T-helper 1 cell treated with Interleukin-12 subunit alpha and Interleukin-12 subunit beta and Interleukin-4 antibody, amounts not matched to agents 30 μg/mL and 1 μg/mL, for 36 hours (primary cell): ENCODE measurements at regions not wholly inside any gene's neighbourhood (a gene's known extent, or its start where the extent isn't known, plus 50 kb on each side); places are given as distances from the start of the nearest gene placed in this dataset.

Experiments used
- H3K27ac Mint-ChIP-seq: one replicate; pipeline ENCODE4 v1.8.0; 2021; ENCODE audit warnings: mild to moderate bottlenecking, mixed read lengths
- H3K27me3 Mint-ChIP-seq: one replicate; pipeline ENCODE4 v1.8.0; 2021; ENCODE audit warnings: low read depth, mixed read lengths
- H3K36me3 Mint-ChIP-seq: one replicate; pipeline ENCODE4 v1.8.0; 2021; ENCODE audit warnings: low read depth, mixed read lengths
- H3K4me1 Mint-ChIP-seq: one replicate; pipeline ENCODE4 v1.8.0; 2021; ENCODE audit warnings: low read depth, mixed read lengths
- H3K4me3 Mint-ChIP-seq: one replicate; pipeline ENCODE4 v1.8.0; 2021; ENCODE audit warnings: mild to moderate bottlenecking, moderate library complexity, mixed read lengths
- H3K9me3 Mint-ChIP-seq: one replicate; pipeline ENCODE4 v1.8.0; 2021; ENCODE audit warnings: mixed read lengths

DNA sequence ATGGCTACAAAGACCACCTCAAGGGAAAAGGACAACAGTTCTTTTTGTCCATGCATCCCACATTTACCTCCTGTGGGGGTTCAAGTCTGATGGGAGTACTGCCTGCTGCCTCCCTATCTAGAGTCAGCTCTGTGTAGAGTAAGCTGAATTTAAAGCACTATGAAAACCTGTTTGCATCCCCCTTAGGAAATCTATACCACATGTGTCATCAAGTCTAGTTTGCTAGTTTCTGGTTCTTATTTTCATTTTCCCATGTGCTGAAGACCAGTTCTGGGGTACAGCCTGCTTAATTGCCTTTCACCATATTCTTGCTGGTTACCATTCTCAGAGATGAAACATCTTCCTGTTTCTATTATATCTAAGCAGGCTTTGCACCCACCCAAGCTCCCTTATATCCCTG lies 470.3 kb downstream of the MBD2 start:
- no peak overlapping the region for H3K27ac Mint-ChIP-seq
- no peaks in the 10 kb centered on the region for H3K27me3 Mint-ChIP-seq
- H3K36me3 Mint-ChIP-seq, result no peaks in the 10 kb centered on the region
- no peaks in the 10 kb centered on the region for H3K4me1 Mint-ChIP-seq
- no peaks in the 10 kb centered on the region for H3K9me3 Mint-ChIP-seq
- no peak overlapping the region for H3K4me3 Mint-ChIP-seq

- no peak overlapping the region for H3K4me3 Mint-ChIP-seq
- no peaks in the 10 kb centered on the region for H3K27me3 Mint-ChIP-seq
- H3K36me3 Mint-ChIP-seq, result no peaks in the 10 kb centered on the region
- no peaks in the 10 kb centered on the region for H3K4me1 Mint-ChIP-seq
- no peaks in the 10 kb centered on the region for H3K9me3 Mint-ChIP-seq
- H3K27ac Mint-ChIP-seq, result no peak overlapping the region
Measured at GRCh38 chr18:53753601-53754000, 470.9 kb downstream of the MBD2 start.

DNA sequence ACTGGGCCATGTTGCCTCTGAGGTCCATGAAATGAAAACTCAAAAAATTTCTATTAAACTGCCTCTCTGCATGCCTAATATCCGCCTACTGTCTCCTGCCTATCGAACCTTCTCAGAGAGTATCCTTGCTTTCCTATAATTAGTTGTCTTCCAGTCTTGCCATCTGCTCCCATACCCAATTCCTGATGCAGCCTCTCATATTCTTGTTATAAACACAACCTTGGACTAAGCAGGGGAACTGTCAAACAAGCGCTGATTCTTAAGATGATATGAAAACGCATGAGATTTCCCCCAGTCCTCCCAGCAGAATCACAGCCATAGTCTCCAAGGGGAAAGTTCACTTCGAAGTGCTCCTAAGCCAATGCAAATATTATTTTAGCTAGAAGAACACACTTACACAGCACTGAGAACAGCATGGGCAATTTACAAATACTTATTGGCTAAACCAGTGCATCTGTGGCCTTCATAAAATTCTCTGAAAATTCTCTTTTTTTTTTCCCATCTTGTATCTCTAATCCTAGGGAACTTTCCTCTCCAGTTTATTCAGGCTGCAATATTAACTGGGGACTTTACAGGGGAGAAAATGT lies 471.6 kb downstream of the MBD2 start:
- H3K27me3 Mint-ChIP-seq, result no peaks in the 10 kb centered on the region
- no peaks in the 10 kb centered on the region for H3K36me3 Mint-ChIP-seq
- H3K9me3 Mint-ChIP-seq, result no peaks in the 10 kb centered on the region
- no peaks in the 10 kb centered on the region for H3K4me1 Mint-ChIP-seq
- H3K4me3 Mint-ChIP-seq, result no peak overlapping the region
- no peak overlapping the region for H3K27ac Mint-ChIP-seq

DNA sequence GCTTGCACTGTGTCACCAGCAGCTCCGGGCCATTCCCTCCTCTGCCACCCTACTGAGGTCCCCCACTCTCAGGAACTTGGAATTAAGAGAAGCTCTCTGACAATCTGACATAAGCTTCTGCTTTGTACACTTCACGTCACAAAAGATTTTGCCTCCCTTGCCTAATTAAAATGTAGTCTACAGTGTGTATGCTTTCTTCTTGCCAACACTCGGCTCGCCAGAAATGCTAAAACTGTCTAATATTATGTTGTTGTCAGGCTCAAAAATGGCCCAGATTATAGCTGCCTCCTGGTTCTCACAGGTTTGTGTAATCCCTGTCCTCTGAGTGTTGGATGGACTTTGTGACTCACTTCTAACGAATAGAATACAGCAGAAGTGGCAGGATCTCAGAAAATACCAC lies 474.7 kb downstream of the MBD2 start:
- no peak overlapping the region for H3K4me3 Mint-ChIP-seq
- H3K36me3 Mint-ChIP-seq, result no peaks in the 10 kb centered on the region
- no peaks in the 10 kb centered on the region for H3K9me3 Mint-ChIP-seq
- H3K27me3 Mint-ChIP-seq, result no peaks in the 10 kb centered on the region
- no peak overlapping the region for H3K27ac Mint-ChIP-seq
- H3K4me1 Mint-ChIP-seq, result no peaks in the 10 kb centered on the region

- no peaks in the 10 kb centered on the region for H3K27me3 Mint-ChIP-seq
- peaks cover 3% of the 10 kb centered on the region for H3K9me3 Mint-ChIP-seq
- H3K4me1 Mint-ChIP-seq, result no peaks in the 10 kb centered on the region
- H3K4me3 Mint-ChIP-seq, result no peak overlapping the region
- no peak overlapping the region for H3K27ac Mint-ChIP-seq
- no peaks in the 10 kb centered on the region for H3K36me3 Mint-ChIP-seq
Measured at GRCh38 chr18:53747663-53748160, 476.8 kb downstream of the MBD2 start.

DNA sequence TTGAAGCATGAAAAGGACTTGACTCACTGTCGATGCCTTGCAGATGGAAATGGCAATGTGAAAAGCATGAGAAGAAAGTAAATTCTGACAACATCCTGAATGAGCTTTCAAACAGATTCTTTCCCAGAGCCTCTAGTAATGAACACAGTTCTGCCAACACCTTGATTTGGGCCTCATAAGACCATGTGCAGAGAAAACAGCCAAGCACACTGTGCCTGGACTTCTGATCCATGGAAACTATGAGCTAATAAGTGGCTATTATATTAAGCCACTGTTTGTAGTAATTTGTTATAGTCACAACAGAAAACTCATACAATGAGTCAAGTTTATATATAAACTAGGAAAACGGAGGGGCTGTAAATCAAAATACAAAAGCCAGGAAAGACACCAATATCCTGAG lies 477.3 kb downstream of the MBD2 start:
- Mint-ChIP-seq H3K4me3 (no peak overlapping the region), H3K4me1 (no peaks in the 10 kb centered on the region), H3K36me3 (no peaks in the 10 kb centered on the region), H3K27me3 (no peaks in the 10 kb centered on the region), H3K27ac (no peak overlapping the region), H3K9me3 (peaks cover 3% of the 10 kb centered on the region)

GRCh38 chr18:53745986-53746385 lies 478.5 kb downstream of the MBD2 start:
- Mint-ChIP-seq H3K27ac (no peak overlapping the region), H3K4me1 (no peaks in the 10 kb centered on the region), H3K9me3 (peaks cover 3% of the 10 kb centered on the region), H3K4me3 (no peak overlapping the region), H3K36me3 (no peaks in the 10 kb centered on the region), H3K27me3 (no peaks in the 10 kb centered on the region)

DNA sequence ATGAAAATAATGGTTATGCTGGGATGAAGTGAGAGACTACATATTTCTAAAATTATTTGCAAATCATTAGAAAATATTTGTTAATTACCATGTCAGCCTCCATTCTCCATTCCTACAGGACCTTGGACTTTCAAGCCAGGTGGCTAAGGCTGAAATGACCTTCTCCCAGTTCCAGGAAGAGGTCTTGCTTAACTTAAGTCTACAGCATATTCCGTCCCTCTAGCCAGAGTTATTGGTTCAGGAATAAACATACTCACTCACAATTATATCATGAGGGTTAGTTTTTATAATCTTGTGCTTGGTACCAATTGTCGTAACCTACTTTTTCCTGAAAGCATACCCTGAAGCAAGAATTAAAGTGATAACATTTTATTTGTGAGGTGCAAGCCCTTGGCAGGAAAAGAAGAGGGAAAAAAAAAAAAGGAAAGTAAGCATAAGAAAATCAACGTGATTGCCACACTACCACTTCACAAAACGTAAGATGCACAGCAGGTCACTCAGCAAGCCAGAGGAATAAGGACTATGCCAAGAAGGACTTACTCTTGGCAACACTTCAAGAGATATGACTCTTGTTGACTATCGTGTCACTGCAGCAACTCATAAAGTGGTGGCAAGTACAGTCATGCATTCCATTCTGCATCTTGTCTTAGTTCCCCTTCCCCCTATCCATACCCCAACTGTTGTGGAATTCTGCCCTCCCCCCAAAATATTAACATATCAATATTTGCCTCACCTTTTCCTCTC lies 479.1 kb downstream of the MBD2 start:
- no peak overlapping the region for H3K4me3 Mint-ChIP-seq
- no peaks in the 10 kb centered on the region for H3K4me1 Mint-ChIP-seq
- peaks cover 3% of the 10 kb centered on the region for H3K9me3 Mint-ChIP-seq
- H3K27ac Mint-ChIP-seq, result no peak overlapping the region
- H3K36me3 Mint-ChIP-seq, result no peaks in the 10 kb centered on the region
- H3K27me3 Mint-ChIP-seq, result no peaks in the 10 kb centered on the region

- Mint-ChIP-seq H3K9me3 (peaks cover 3% of the 10 kb centered on the region), H3K27me3 (no peaks in the 10 kb centered on the region), H3K36me3 (no peaks in the 10 kb centered on the region), H3K27ac (no peak overlapping the region), H3K4me3 (no peak overlapping the region), H3K4me1 (no peaks in the 10 kb centered on the region)
Measured at GRCh38 chr18:53739700-53740099, 484.8 kb downstream of the MBD2 start.

DNA sequence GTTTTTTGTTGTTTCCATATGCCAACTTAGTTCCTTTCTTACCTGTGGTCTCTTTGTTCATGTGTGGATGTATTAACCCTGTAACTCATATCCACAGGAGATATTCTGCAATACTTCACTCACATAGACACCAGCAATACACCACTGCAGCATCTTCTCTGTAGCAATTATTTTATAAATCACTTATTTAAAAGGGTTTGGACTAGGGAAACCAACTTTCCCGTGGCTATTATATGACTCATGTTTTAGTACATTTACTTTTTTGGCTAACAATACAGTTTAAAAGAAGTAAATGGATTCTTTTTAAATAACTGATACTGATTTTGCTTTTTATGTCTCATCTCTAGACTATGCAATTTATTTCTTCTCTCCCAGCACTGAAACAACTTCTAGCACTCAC lies 488.9 kb downstream of the MBD2 start:
- no peaks in the 10 kb centered on the region for H3K36me3 Mint-ChIP-seq
- no peak overlapping the region for H3K4me3 Mint-ChIP-seq
- H3K9me3 Mint-ChIP-seq, result peaks cover 6% of the 10 kb centered on the region
- no peaks in the 10 kb centered on the region for H3K27me3 Mint-ChIP-seq
- H3K4me1 Mint-ChIP-seq, result no peaks in the 10 kb centered on the region
- no peak overlapping the region for H3K27ac Mint-ChIP-seq

GRCh38 chr18:53715243-53715853 lies 509.1 kb downstream of the MBD2 start:
- Mint-ChIP-seq H3K27me3 (no peaks in the 10 kb centered on the region), H3K4me1 (no peaks in the 10 kb centered on the region), H3K4me3 (no peak overlapping the region), H3K9me3 (no peaks in the 10 kb centered on the region), H3K36me3 (no peaks in the 10 kb centered on the region), H3K27ac (no peak overlapping the region)

GRCh38 chr18:53710080-53710479 lies 514.4 kb downstream of the MBD2 start:
- no peaks in the 10 kb centered on the region for H3K36me3 Mint-ChIP-seq
- no peak overlapping the region for H3K4me3 Mint-ChIP-seq
- no peaks in the 10 kb centered on the region for H3K27me3 Mint-ChIP-seq
- H3K4me1 Mint-ChIP-seq, result no peaks in the 10 kb centered on the region
- H3K27ac Mint-ChIP-seq, result no peak overlapping the region
- H3K9me3 Mint-ChIP-seq, result no peaks in the 10 kb centered on the region

DNA sequence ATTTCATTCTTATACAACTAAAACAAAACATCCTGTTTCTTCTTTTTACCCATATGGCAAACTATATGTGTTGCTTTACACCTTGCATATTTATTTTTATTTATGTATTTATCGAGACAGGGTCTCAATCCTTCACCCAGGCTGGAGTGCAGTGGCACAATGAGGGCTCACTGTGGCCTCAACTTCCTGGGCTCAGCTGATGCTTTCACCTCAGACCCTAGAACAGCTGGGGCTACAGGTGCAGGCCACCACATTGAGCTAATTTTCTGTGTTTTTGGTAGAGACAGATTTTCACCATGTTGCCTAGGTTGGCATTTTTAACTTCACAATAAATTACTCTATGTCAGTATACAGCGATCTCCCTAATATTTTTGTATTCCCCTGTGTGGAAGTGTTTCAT lies 522.0 kb downstream of the MBD2 start:
- Mint-ChIP-seq H3K4me1 (no peaks in the 10 kb centered on the region), H3K27ac (no peak overlapping the region), H3K4me3 (no peak overlapping the region), H3K36me3 (no peaks in the 10 kb centered on the region), H3K9me3 (no peaks in the 10 kb centered on the region), H3K27me3 (no peaks in the 10 kb centered on the region)

- Mint-ChIP-seq H3K36me3 (no peaks in the 10 kb centered on the region), H3K27me3 (no peaks in the 10 kb centered on the region), H3K4me1 (no peaks in the 10 kb centered on the region), H3K9me3 (no peaks in the 10 kb centered on the region), H3K27ac (no peak overlapping the region), H3K4me3 (no peak overlapping the region)
Measured at GRCh38 chr18:53701697-53702096, 522.8 kb downstream of the MBD2 start.

GRCh38 chr18:53698907-53699306 lies 525.6 kb downstream of the MBD2 start:
- Mint-ChIP-seq H3K4me3 (no peak overlapping the region), H3K4me1 (no peaks in the 10 kb centered on the region), H3K27me3 (no peaks in the 10 kb centered on the region), H3K27ac (no peak overlapping the region), H3K36me3 (no peaks in the 10 kb centered on the region), H3K9me3 (no peaks in the 10 kb centered on the region)
